ENCODE measurements at regions not wholly inside any gene's neighbourhood (a gene's known extent, or its start where the extent isn't known, plus 50 kb on each side); places are given as distances from the start of the nearest gene placed in this dataset.

DNA sequence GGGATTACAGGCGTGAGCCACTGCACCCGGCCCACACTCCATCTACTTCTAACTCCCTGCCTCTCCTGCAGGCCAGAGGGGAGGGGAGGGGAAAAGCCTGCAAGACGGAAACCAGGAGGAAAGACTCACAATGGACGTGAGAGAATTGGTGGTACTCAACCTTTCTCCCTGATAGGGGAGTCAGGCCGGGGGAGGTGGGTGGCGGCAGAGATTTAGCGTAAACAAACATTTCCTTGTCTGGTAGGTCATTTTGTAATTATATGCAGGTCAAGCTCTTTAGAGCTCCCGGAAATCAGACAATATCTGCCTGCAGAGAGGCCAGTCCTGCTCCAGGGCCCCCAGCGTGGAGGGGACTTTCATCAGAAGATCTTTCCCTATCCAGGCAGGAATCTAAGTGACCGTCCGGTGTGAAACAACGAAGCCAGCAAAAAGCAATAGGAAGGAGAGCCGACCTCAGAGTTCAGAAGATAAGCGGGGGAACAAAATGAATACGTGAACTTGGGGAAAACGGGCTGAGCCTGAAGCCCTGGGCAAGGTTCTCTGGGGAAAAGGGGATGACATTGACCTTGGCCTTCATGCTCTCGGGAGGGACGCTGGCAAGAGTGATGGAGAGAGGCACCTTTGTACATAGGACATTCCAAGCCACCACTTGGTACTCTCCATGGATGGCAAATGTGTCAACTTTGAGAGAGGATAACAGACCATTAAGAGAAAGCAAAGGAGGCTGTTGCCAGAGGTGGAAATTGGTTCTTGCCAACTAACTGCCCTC, 62.3 kb downstream of the SPRING1 start:
- no peak overlapping the region for H3K27ac ChIP-seq (ENCODE audit: low read depth in 1 of 2, low read length in 2 of 2)
- intact Hi-C loops (cut with DNase I, micrococcal nuclease): no loop called here
- ATAC-seq (ENCODE audit: poor library complexity) (no peak), DNase-seq (no peak)
- peaks cover 17% of the 10 kb centered on the region for H3K4me1 ChIP-seq (ENCODE audit: insufficient read depth, low read length)
- H3K36me3 ChIP-seq (ENCODE audit: insufficient read depth, low read length): no peaks in the 10 kb centered on the region
- no peaks in the 10 kb centered on the region for H3K36me3 Mint-ChIP-seq (ENCODE audit: low read depth)
- H3K4me1 Mint-ChIP-seq (ENCODE audit: low read depth): peaks cover 33% of the 10 kb centered on the region
- H3K27me3 Mint-ChIP-seq: no peaks in the 10 kb centered on the region
- ChIA-PET POLR2A (no interaction called here), CTCF (no interaction called here)
- H3K27me3 ChIP-seq (ENCODE audit: control insufficient read depth in 1 of 2, insufficient read depth in 2 of 2, low read length in 2 of 2): peaks cover 0 to 2% of the 10 kb centered on the region in 2 experiments
- H3K4me3 ChIP-seq (ENCODE audit: low read length): no peak overlapping the region
- TF ChIP-seq, protein P1, sequence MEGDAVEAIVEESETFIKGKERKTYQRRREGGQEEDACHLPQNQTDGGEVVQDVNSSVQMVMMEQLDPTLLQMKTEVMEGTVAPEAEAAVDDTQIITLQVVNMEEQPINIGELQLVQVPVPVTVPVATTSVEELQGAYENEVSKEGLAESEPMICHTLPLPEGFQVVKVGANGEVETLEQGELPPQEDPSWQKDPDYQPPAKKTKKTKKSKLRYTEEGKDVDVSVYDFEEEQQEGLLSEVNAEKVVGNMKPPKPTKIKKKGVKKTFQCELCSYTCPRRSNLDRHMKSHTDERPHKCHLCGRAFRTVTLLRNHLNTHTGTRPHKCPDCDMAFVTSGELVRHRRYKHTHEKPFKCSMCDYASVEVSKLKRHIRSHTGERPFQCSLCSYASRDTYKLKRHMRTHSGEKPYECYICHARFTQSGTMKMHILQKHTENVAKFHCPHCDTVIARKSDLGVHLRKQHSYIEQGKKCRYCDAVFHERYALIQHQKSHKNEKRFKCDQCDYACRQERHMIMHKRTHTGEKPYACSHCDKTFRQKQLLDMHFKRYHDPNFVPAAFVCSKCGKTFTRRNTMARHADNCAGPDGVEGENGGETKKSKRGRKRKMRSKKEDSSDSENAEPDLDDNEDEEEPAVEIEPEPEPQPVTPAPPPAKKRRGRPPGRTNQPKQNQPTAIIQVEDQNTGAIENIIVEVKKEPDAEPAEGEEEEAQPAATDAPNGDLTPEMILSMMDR (IDR thresholded peaks at IDR 0.05): no peak
- H3K9me3 ChIP-seq (ENCODE audit: control insufficient read depth in 1 of 2, insufficient read depth in 1 of 2, low read length in 2 of 2): no peaks in the 10 kb centered on the region
- no peak overlapping the region for H3K4me3 Mint-ChIP-seq
- no peak overlapping the region for H3K27ac Mint-ChIP-seq
- H3K9me3 Mint-ChIP-seq: no peaks in the 10 kb centered on the region

DNA sequence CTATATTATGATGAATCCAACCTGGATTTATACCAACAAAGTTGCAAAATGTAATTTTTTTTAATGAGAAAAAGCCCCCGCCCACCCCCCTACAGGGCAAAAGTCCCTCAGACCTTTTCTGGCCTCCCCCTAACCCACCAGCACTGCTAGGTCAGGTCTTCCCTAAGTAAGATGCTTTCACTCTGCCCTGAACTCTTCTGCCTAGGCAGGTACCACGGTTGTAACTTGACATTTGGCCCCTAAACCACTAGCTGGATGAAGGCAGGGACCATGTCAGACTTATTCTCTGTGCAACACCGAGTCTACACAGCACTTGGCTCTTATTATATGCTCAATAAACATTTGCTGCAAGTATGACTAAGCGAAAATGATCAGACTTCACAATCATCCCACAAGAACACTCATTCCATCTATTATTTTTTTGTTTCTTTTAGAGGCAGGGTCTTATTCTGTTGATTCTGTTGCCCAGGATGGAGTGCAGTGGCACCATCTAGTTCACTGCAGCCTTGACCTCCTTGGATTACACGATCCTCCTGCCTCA, 63.2 kb downstream of the SPRING1 start:
- H3K4me3 ChIP-seq (ENCODE audit: low read length): no peak overlapping the region
- intact Hi-C loops (cut with DNase I, micrococcal nuclease): no loop called here
- ATAC-seq (ENCODE audit: poor library complexity) (no peak), DNase-seq (no peak)
- Mint-ChIP-seq H3K27me3 (no peaks in the 10 kb centered on the region), H3K27ac (no peak overlapping the region), H3K4me3 (no peak overlapping the region), H3K36me3 (ENCODE audit: low read depth) (no peaks in the 10 kb centered on the region), H3K4me1 (ENCODE audit: low read depth) (peaks cover 33% of the 10 kb centered on the region), H3K9me3 (no peaks in the 10 kb centered on the region)
- ChIA-PET CTCF (no interaction called here), POLR2A (no interaction called here)
- peaks cover 0 to 2% of the 10 kb centered on the region in 2 experiments for H3K27me3 ChIP-seq (ENCODE audit: control insufficient read depth in 1 of 2, insufficient read depth in 2 of 2, low read length in 2 of 2)
- no peaks in the 10 kb centered on the region for H3K36me3 ChIP-seq (ENCODE audit: insufficient read depth, low read length)
- H3K27ac ChIP-seq (ENCODE audit: low read depth in 1 of 2, low read length in 2 of 2): no peak overlapping the region
- H3K9me3 ChIP-seq (ENCODE audit: control insufficient read depth in 1 of 2, insufficient read depth in 1 of 2, low read length in 2 of 2): no peaks in the 10 kb centered on the region
- peaks cover 17% of the 10 kb centered on the region for H3K4me1 ChIP-seq (ENCODE audit: insufficient read depth, low read length)
- TF ChIP-seq, protein P1 (IDR thresholded peaks at IDR 0.05): no peak

DNA sequence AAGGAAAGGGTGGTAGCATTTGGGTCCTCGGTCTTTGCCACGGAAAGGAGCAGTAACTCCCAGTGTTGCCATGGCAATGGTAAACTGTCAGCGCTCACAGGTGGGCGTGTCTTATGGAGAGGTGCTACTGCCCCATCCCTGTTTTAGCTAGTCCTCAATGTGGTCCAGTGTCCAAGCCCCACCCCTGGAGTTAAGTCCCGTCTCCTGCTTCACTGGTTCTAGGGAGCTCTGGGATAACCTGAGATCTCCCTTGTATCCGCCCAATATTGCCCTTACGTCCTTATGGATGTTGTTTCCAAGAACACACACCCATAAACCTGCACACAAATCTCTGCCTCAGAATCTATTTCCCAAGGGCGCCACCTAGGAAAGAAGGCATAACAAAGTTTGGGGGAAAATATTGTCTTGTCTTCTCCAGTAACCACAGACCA, 64.2 kb downstream of the SPRING1 start:
- intact Hi-C loops (cut with DNase I, micrococcal nuclease): no loop called here
- TF ChIP-seq, protein P1 (IDR thresholded peaks at IDR 0.05): no peak
- H3K27me3 Mint-ChIP-seq: no peaks in the 10 kb centered on the region
- ATAC-seq (ENCODE audit: poor library complexity) (no peak), DNase-seq (no peak)
- no peaks in the 10 kb centered on the region for H3K27me3 ChIP-seq (ENCODE audit: control insufficient read depth in 1 of 2, insufficient read depth in 2 of 2, low read length in 2 of 2)
- ChIA-PET CTCF (interaction anchor here (0.7 kb wide), 1 partner anchor 282 kb away, joined by 4 read pairs; no protein-coding TSS in a partner anchor), POLR2A (interaction anchor here (0.7 to 1.6 kb wide), 4 partner anchors 16 to 397 kb away, joined by 3 to 8 read pairs (median 4); partner anchors contain the start of genes MAP1LC3B2 and MED13L)
- peak overlapping the region; percentile 78 for H3K27ac Mint-ChIP-seq
- peaks cover 33% of the 10 kb centered on the region for H3K4me1 Mint-ChIP-seq (ENCODE audit: low read depth)
- peak overlapping the region; percentile 80 for H3K4me3 Mint-ChIP-seq
- no peaks in the 10 kb centered on the region for H3K36me3 Mint-ChIP-seq (ENCODE audit: low read depth)
- H3K27ac ChIP-seq (ENCODE audit: low read depth in 1 of 2, low read length in 2 of 2): no peak overlapping the region
- H3K4me1 ChIP-seq (ENCODE audit: insufficient read depth, low read length): peaks cover 17% of the 10 kb centered on the region
- H3K9me3 Mint-ChIP-seq: no peaks in the 10 kb centered on the region
- H3K4me3 ChIP-seq (ENCODE audit: low read length): no peak overlapping the region
- H3K36me3 ChIP-seq (ENCODE audit: insufficient read depth, low read length): no peaks in the 10 kb centered on the region
- H3K9me3 ChIP-seq (ENCODE audit: control insufficient read depth in 1 of 2, insufficient read depth in 1 of 2, low read length in 2 of 2): no peaks in the 10 kb centered on the region

All from CD4-positive, alpha-beta T cell (primary cell).